Breast epithelium (tissue), 3 donors: ENCODE measurements at regions not wholly inside any gene's neighbourhood (a gene's known extent, or its start where the extent isn't known, plus 50 kb on each side); places are given as distances from the start of the nearest gene placed in this dataset.

Experiments
- CTCF ChIP-seq, 3 donors: fragments of 450-650 bp; IDR thresholded peaks; one replicate each; pipeline ENCODE4 v1.5.1; 2016 to 2017; ENCODE audit warnings: antibody characterized with exemption in 3 of 3, mild to moderate bottlenecking in 3 of 3, moderate library complexity in 3 of 3
- POLR2AphosphoS5 ChIP-seq, 3 donors: sonication (generic); formaldehyde crosslinking; IDR thresholded peaks; one replicate each; pipeline ENCODE4 v1.6.1; 2017; ENCODE audit warnings: antibody characterized with exemption in 3 of 3

GRCh38 chr2:19811186-19811585 is 90.6 kb downstream of the TTC32 start:
- TF ChIP-seq POLR2AphosphoS5 (IDR thresholded peaks at IDR 0.05) = no peak
- TF ChIP-seq CTCF (IDR thresholded peaks at IDR 0.05) = no peak
